Suprapubic skin (tissue), 3 donors: ENCODE measurements at regions not wholly inside any gene's neighbourhood (a gene's known extent, or its start where the extent isn't known, plus 50 kb on each side); places are given as distances from the start of the nearest gene placed in this dataset.

ENCODE experiments used
- CTCF ChIP-seq, 2 donors: fragments of 200-600 bp in 1 of 2; fragments of 450-650 bp in 1 of 2; sonication (generic) in 1 of 2; IDR thresholded peaks; one replicate each; pipeline ENCODE4 v1.5.1; 2016 to 2019; ENCODE audit warnings: antibody characterized with exemption in 2 of 2, mild to moderate bottlenecking in 1 of 2, moderate library complexity in 1 of 2
- EP300 ChIP-seq: sonication (generic); formaldehyde crosslinking; IDR thresholded peaks from one replicate; pipeline ENCODE4 v1.6.1; 2017; ENCODE audit warnings: antibody characterized with exemption
- POLR2A ChIP-seq, 2 donors: fragments of 450-650 bp; IDR thresholded peaks; one replicate each; pipeline ENCODE4 v1.6.1; 2017; ENCODE audit warnings: antibody characterized with exemption in 2 of 2, mild to moderate bottlenecking in 2 of 2, moderate library complexity in 2 of 2

GRCh38 chr1:5001466-5001865 lies 347.1 kb downstream of the AJAP1 start:
- TF ChIP-seq CTCF (IDR thresholded peaks at IDR 0.05) (no peak), EP300 (no peak), POLR2A (IDR thresholded peaks at IDR 0.05) (no peak)
